Ovary (tissue), 3 donors: ENCODE measurements at regions not wholly inside any gene's neighbourhood (a gene's known extent, or its start where the extent isn't known, plus 50 kb on each side); places are given as distances from the start of the nearest gene placed in this dataset.

Experiments
- CTCF ChIP-seq, 3 donors: fragments of 450-650 bp in 2 of 3; fragments of 200-600 bp in 1 of 3; IDR thresholded peaks; one replicate each; pipeline versions ENCODE4 v1.5.1 to v1.8.0; 2016 to 2022; ENCODE audit warnings: antibody characterized with exemption in 3 of 3, mild to moderate bottlenecking in 1 of 3
- EP300 ChIP-seq: sonication (generic); formaldehyde crosslinking; IDR thresholded peaks from one replicate; pipeline ENCODE4 v1.6.1; 2017; ENCODE audit warnings: antibody characterized with exemption
- POLR2A ChIP-seq: fragments of 450-650 bp; IDR thresholded peaks from one replicate; pipeline ENCODE4 v1.6.1; 2017; ENCODE audit warnings: antibody characterized with exemption, mild to moderate bottlenecking, moderate library complexity
- donor health status: DM: no; HTN: no; CAD: no.

- TF ChIP-seq CTCF (IDR thresholded peaks at IDR 0.05), result no peak
- no peak for TF ChIP-seq POLR2A
- TF ChIP-seq EP300, result no peak
Observed at GRCh38 chr18:1261054-1261453, 356.4 kb downstream of the ADCYAP1 start.
